NCI-H2107 treated with DMSO at 0.1 percent for 48 hours (cell line): ENCODE measurements at regions not wholly inside any gene's neighbourhood (a gene's known extent, or its start where the extent isn't known, plus 50 kb on each side); places are given as distances from the start of the nearest gene placed in this dataset.

Experiments
- DNase-seq: peaks from one replicate; lab custom pipeline; 2025; ENCODE audit not compliant: unreplicated experiment; lab: John Stamatoyannopoulos, UW

DNA sequence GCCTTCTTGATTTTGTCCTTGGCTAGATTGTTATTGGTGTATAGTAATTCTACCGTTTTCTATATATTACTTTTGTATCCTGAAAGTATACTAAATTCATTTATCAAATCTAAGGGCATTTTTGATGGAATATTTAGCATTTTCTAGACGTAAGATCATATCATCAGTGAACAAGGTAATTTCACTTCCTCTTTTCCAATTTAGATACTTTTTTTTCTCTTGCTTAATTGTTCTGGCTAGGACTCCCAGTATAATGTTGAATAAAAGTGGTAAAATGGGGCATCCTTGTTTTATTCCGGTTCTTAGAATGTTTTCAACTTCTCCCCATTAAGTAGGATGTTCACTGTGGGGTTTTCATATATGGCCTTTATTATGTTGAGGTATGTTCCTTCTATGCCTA is 260.7 kb downstream of the POLR1F start:
- DNase-seq = no peak

DNA sequence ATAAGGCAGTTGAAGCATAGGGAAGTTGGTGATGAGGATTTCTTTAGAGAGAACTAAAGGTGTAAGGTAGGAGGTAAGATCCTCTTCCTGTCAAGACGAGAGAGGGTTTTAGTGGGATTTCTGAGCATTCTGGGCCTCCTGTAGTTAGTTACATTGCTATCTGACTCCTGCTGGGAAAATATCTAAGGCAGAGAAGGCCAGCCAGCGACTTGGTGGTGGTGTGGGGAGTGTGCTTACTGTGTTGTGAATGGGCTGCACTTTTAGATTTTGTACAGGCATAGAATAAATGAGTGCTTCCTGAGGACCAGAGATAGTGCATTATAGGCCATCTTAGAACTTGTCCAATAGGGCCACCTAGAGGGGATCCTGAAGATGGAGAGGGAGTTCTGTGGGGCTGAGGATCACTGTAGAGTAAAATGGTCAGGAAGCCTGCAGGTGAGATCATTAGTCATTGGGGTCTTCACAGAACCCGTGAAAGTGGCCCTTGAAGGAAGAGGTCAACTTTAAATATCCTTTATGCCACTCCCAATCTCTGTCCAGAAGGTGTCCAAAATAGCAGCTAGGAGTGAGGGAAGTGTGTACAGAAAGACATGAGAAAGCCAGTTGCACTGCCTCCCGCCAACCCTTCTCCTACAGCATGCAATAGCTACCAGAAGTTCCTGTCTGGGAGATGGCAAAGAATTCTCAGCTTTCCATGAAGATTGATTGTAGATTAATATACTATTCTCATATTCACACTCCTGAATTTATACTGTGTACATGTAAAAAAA is 266.6 kb downstream of the POLR1F start:
- DNase-seq = no peak

GRCh38 chr7:19439517-19439916 is 269.3 kb downstream of the POLR1F start:
- no peak for DNase-seq

DNA sequence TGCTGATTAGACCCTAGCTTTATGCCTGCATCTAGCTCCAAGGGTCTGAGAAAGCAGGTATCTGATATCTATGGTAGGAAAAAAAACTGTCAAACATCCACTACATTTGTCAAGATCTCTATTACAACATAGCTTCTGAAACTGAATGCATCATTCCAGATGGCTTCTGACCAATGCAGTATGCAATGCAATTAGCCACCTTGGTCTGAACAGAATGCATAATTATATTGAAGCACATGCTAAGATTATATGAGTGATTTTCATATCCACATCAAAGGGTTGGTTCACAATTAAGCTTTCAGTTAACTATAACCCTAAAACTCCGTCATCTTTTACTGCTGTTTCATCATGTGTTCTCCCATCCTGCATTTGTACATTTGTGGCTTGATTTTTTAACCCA is 271.4 kb downstream of the POLR1F start:
- DNase-seq = no peak

DNA sequence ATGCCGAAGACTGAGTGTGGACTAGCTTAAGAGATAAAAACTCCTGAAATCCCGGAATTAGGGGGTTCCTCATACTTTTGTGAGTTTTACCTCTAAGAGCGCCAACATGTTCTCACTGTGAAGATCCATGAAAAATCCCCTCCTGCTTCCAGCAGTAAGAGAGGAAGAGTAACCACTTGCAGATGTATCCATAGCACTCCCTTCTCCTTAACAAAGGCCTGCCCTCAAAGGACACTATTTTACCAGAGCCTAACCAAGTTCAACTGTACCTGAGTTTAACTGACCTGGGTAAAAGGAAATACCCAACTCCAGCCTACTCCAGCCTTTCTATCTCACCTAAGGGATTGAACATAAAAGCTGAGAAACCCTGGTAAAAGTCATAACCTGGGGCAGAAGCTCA is 280.9 kb downstream of the POLR1F start:
- DNase-seq = no peak

DNA sequence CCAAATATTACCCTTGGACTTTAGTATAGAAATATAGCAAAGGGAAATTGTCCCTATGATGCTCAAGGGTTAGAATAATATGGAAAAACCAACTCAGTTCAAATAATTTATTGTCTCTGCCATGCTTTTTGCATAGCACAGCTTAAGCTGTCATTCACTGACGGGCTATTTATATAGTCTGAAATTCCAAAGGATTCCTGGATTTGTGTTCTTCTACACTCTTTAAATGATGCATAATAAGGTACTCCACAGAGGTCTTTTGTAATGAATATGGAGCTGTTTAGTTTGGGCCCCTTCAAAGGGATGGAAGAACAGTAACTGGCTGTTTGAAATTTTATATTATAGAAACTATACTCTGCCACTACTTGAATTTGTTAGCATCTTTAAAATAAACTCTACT is 276.6 kb upstream of the FERD3L start:
- DNase-seq = no peak

GRCh38 chr7:19417231-19417630 is 272.0 kb upstream of the FERD3L start:
- no peak for DNase-seq

- DNase-seq = no peak
Measured at GRCh38 chr7:19415123-19415522, 269.9 kb upstream of the FERD3L start.

- no peak for DNase-seq
Measured at GRCh38 chr7:19413443-19413965, 268.3 kb upstream of the FERD3L start.

GRCh38 chr7:19410691-19411090 is 265.5 kb upstream of the FERD3L start:
- DNase-seq = no peak

DNA sequence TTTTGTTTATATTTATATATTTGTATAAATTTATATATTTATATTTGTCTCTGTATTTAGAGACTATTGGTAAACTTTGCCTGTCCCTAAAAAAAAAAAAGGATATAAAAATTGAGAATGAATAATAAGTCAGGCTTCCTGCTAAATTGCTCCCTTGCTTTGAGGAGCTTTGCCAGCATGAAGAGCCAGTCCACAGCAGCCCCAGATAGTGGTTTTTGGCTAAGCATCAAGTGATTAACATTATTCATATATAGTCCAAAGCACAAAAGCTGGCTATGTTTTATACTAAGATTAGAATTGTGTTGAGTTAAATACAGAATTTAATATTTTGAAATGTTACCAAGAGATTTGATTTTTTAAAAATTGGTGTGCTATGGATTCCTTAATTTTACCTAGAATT is 264.9 kb upstream of the FERD3L start:
- no peak for DNase-seq

DNA sequence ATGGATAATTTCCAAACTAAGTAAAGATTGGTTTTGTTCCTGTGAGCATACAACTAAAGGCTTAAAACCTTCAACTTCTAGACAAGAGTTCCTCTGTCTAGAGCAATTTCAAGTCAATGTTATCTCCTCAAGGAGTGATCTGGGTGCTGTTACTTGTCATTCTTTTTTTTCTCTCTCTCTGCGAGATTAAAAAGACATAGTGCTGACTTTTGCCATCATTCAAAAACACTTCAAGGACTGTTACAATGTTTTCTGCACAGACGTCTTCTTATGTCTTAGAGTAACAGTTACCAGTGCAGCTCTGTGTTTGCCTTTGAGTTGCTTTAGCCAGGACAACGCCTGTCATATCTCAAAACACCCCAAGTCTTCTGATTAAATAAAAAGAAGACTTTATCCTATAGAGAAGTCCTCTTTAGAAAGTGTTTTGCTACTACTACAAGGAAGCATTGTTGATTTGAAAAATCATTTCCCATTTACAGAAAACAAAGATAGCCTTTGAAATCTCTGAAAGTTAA is 263.5 kb upstream of the FERD3L start:
- no peak for DNase-seq

GRCh38 chr7:19407270-19407669 is 262.0 kb upstream of the FERD3L start:
- DNase-seq = no peak

GRCh38 chr7:19405541-19405940 is 260.3 kb upstream of the FERD3L start:
- no peak for DNase-seq

- no peak for DNase-seq
Measured at GRCh38 chr7:19404912-19405329, 259.7 kb upstream of the FERD3L start.

GRCh38 chr7:19403691-19404090 is 258.5 kb upstream of the FERD3L start:
- DNase-seq = no peak

DNA sequence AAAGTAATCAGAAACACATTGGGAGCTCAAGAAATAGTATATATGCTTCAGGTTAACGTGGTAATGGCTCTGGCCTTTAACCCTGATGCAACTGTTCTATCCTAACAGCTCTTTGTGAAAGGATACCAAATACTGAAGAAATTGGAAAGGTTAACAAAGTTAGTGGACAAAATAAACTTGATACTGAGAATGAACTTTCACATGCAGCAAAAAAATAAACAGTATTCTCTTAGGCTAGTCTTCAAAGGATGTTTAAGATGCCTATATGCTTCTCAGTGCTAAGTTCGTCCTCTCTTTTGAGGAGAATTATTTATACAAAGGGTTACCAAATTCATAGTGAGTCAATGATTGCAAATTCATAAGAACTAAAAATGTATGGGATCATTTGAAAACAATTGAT is 256.2 kb upstream of the FERD3L start:
- no peak for DNase-seq

- no peak for DNase-seq
Measured at GRCh38 chr7:19400758-19401254, 255.6 kb upstream of the FERD3L start.

GRCh38 chr7:19397911-19398310 is 252.7 kb upstream of the FERD3L start:
- no peak for DNase-seq

GRCh38 chr7:19392246-19392645 is 247.0 kb upstream of the FERD3L start:
- DNase-seq = no peak

DNA sequence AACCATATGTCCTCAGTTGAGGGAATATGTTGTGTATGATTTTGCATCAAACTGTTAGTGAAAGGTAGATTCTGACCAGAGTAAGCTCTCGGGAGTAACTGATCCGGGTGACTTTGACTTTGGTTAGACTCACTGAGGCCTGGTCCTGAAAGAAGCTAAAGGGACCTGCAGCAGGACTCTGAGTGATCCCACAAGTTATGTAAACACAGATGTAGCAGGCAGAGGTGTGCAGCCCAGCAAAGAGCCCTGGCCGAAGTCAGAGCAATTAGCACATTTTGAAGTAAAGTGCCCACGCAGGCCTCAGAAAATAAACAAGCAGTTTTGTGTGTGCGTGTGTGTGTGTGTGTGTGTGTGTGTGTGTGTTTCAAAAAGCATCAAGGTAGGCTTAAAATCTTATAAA is 245.6 kb upstream of the FERD3L start:
- DNase-seq = no peak

GRCh38 chr7:19381321-19381720 is 236.1 kb upstream of the FERD3L start:
- no peak for DNase-seq

GRCh38 chr7:19378345-19378714 is 233.1 kb upstream of the FERD3L start:
- DNase-seq = no peak
